Adrenal gland (tissue), 9 donors: ENCODE measurements at regions not wholly inside any gene's neighbourhood (a gene's known extent, or its start where the extent isn't known, plus 50 kb on each side); places are given as distances from the start of the nearest gene placed in this dataset.
A peak's percentile ranks its signal among the peaks of the same experiment; 100 is the strongest.

ENCODE experiments used
- DNase-seq, 7 donors: peaks; one replicate each; pipeline ENCODE4 v3.0.0-alpha.2; 2019 to 2020
- H3K27ac ChIP-seq, 5 donors: fragments of 200-600 bp; sonication (generic) in 4 of 5; 1 replicate in 3 of 5; 2 replicates in 2 of 5; pipeline versions ENCODE4 v1.5.1 to v1.8.0; 2016 to 2020; ENCODE audit warnings: mild to moderate bottlenecking in 1 of 5
- H3K27me3 ChIP-seq: fragments of 200-600 bp; 2 replicates; pipeline ENCODE4 v1.8.0; 2021
- H3K36me3 ChIP-seq, 2 donors: fragments of 200-600 bp; replicated peaks in 1 of 2; 1 replicate in 1 of 2; 2 replicates in 1 of 2; pipeline versions ENCODE4 v1.5.1 to v1.8.0; 2018 to 2022
- H3K4me1 ChIP-seq, 2 donors: fragments of 200-600 bp; replicated peaks in 1 of 2; 1 replicate in 1 of 2; 2 replicates in 1 of 2; pipeline versions ENCODE4 v1.5.1 to v1.8.0; 2018 to 2021
- H3K4me3 ChIP-seq, 4 donors: fragments of 200-600 bp; sonication (generic) in 3 of 4; one replicate each; pipeline ENCODE4 v1.5.1; 2016 to 2018
- H3K9me3 ChIP-seq, 3 donors: fragments of 200-600 bp; sonication (generic) in 1 of 3; replicated peaks in 1 of 3; 1 replicate in 2 of 3; 2 replicates in 1 of 3; pipeline versions ENCODE4 v1.5.1 to v1.8.0; 2016 to 2021
- CTCF ChIP-seq, 6 experiments: fragments of 450-650 bp in 4 of 6; fragments of 200-600 bp in 2 of 6; sonication (generic) in 1 of 6; IDR thresholded peaks; 1 replicate in 5 of 6; 2 replicates in 1 of 6; pipeline versions ENCODE4 v1.5.1 to v1.8.0; 2016 to 2021; ENCODE audit warnings: antibody characterized with exemption in 6 of 6, mild to moderate bottlenecking in 2 of 6, moderate library complexity in 1 of 6
- POLR2A ChIP-seq, 2 donors: fragments of 450-650 bp; IDR thresholded peaks; one replicate each; pipeline ENCODE4 v1.6.1; 2017; ENCODE audit warnings: antibody characterized with exemption in 2 of 2, mild to moderate bottlenecking in 2 of 2, moderate library complexity in 1 of 2
- WGBS, 4 donors: extraction: QIAGEN DNeasy Blood & Tissue Kit in 2 of 4; methylation state at CpG; one replicate each; pipeline versions ENCODE4 v1.1.5 to v1.1.7; 2013 to 2017; 5-methylcytosine and 5-hydroxymethylcytosine counted together
- intact Hi-C, 2 donors: fragments of 100-400 bp; cut with DNase I; formaldehyde crosslinking; loops; one replicate each; pipeline versions ENCODE4 v1.14.1 to v1.15.0; 2022 to 2023
- donor health status: healthy with polysubstance abuse.
- donor health status: Bipolar disorder and iron deficiency.
- donor health status: DM: yes; HTN: yes; CAD: no.
- donor health status: DM: no; HTN: no; CAD: no.
- donor health status: DM: no; HTN: no; CAD: no.

- Histone ChIP-seq H3K36me3 (no peaks in the 10 kb centered on the region), H3K27ac (peak overlapping the region in 3 of 5 donors; percentile 37 to 61 (median 61)), H3K4me1 (peaks cover 0 to 25% of the 10 kb centered on the region in 2 donors), H3K27me3 (no peaks in the 10 kb centered on the region), H3K9me3 (no peaks in the 10 kb centered on the region), H3K4me3 (no peak overlapping the region)
- intact Hi-C loops, result no loop called here
- WGBS, 4 donors, result 92 to 100% (median 99%) methylated on average over 1 of the region's 1 CpG
- no peak for DNase-seq
- TF ChIP-seq CTCF (IDR thresholded peaks at IDR 0.05), result no peak
- no peak for TF ChIP-seq POLR2A (IDR thresholded peaks at IDR 0.05)
These were observed 85.2 kb upstream of the TGFBR2 start for GRCh38 chr3:30521156-30521715.

GRCh38 chr3:30522476-30522875 is 83.9 kb upstream of the TGFBR2 start:
- H3K4me1 ChIP-seq, result peaks cover 0 to 25% of the 10 kb centered on the region in 2 donors
- WGBS, 4 donors, result 88 to 94% (median 90%) methylated on average over 8 of the region's 8 CpGs
- H3K27ac ChIP-seq, result no peak overlapping the region
- H3K27me3 ChIP-seq, result no peaks in the 10 kb centered on the region
- intact Hi-C loops, result no loop called here
- no peaks in the 10 kb centered on the region for H3K9me3 ChIP-seq
- no peaks in the 10 kb centered on the region for H3K36me3 ChIP-seq
- no peak for DNase-seq
- H3K4me3 ChIP-seq, result no peak overlapping the region
- no peak for TF ChIP-seq CTCF (IDR thresholded peaks at IDR 0.05)
- no peak for TF ChIP-seq POLR2A (IDR thresholded peaks at IDR 0.05)

- intact Hi-C loops, result no loop called here
- no peaks in the 10 kb centered on the region for H3K36me3 ChIP-seq
- no peaks in the 10 kb centered on the region for H3K27me3 ChIP-seq
- no peak overlapping the region for H3K4me3 ChIP-seq
- WGBS, 4 donors, result 50 to 100% (median 93%) methylated on average over 1 of the region's 1 CpG
- H3K9me3 ChIP-seq, result no peaks in the 10 kb centered on the region
- H3K27ac ChIP-seq, result no peak overlapping the region
- DNase-seq, result no peak
- TF ChIP-seq POLR2A (IDR thresholded peaks at IDR 0.05) (no peak), CTCF (IDR thresholded peaks at IDR 0.05) (no peak)
- H3K4me1 ChIP-seq, result peaks cover 0 to 20% of the 10 kb centered on the region in 2 donors
These were observed 83.0 kb upstream of the TGFBR2 start for GRCh38 chr3:30523366-30523765.

GRCh38 chr3:30524357-30525040 is 81.9 kb upstream of the TGFBR2 start:
- 65 to 80% (median 73%) methylated on average over 4 of the region's 4 CpGs for WGBS, 4 donors
- no peaks in the 10 kb centered on the region for H3K9me3 ChIP-seq
- no peaks in the 10 kb centered on the region for H3K27me3 ChIP-seq
- TF ChIP-seq POLR2A (IDR thresholded peaks at IDR 0.05) (no peak), CTCF (IDR thresholded peaks at IDR 0.05) (no peak)
- intact Hi-C loops, result no loop called here
- no peak for DNase-seq
- peaks cover 0 to 9% of the 10 kb centered on the region in 2 donors for H3K4me1 ChIP-seq
- no peak overlapping the region for H3K4me3 ChIP-seq
- no peak overlapping the region for H3K27ac ChIP-seq
- no peaks in the 10 kb centered on the region for H3K36me3 ChIP-seq
